A549 (cell line): ENCODE measurements at regions not wholly inside any gene's neighbourhood (a gene's known extent, or its start where the extent isn't known, plus 50 kb on each side); places are given as distances from the start of the nearest gene placed in this dataset.

Experiments used
- BHLHE40 ChIP-seq: IDR thresholded peaks from 2 replicates; pipeline ENCODE4 v1.6.1; 2012; ENCODE audit warnings: low read depth, low read length, inconsistent platforms
- CHD2 ChIP-seq: fragments of 150-350 bp; IDR thresholded peaks from 2 replicates; pipeline ENCODE4 v1.6.1; 2014; ENCODE audit warnings: low read length; ENCODE audit not compliant: partially characterized antibody
- FOSB ChIP-seq: fragments of 250-450 bp; sonication (Bioruptor Pico); IDR thresholded peaks from 2 replicates; pipeline ENCODE4 v1.5.0; 2020; ENCODE audit warnings: mild to moderate bottlenecking, moderate library complexity
- KDM1A ChIP-seq: fragments of 200-600 bp; sonication (generic); IDR thresholded peaks from 2 replicates; pipeline ENCODE4 v1.6.1; 2016; ENCODE audit warnings: low read depth, mild to moderate bottlenecking
- POLR2A ChIP-seq: IDR thresholded peaks from 2 replicates; pipeline ENCODE4 v1.6.1; 2012; ENCODE audit warnings: mild to moderate bottlenecking, low read length
- POLR2AphosphoS2 ChIP-seq: conservative IDR thresholded peaks from 2 replicates; pipeline ENCODE4 v1.6.1; 2012; ENCODE audit warnings: low read length, improper control_type of control experiment, inconsistent platforms
- RAD21 ChIP-seq, 2 experiments: fragments of >200 bp in 1 of 2; sonication (Bioruptor Twin) in 1 of 2; formaldehyde crosslinking in 1 of 2; IDR thresholded peaks in 1 of 2; conservative IDR thresholded peaks in 1 of 2; 2 replicates in 1 of 2; 3 replicates in 1 of 2; pipeline ENCODE4 v1.6.1; 2012 to 2018; ENCODE audit warnings: inconsistent platforms in 1 of 2
- RCOR1 ChIP-seq: fragments of 150-350 bp; IDR thresholded peaks from 2 replicates; pipeline ENCODE4 v1.6.1; 2014; ENCODE audit warnings: antibody characterized with exemption, low read length, low read depth
- RFX5 ChIP-seq: fragments of 450-650 bp; IDR thresholded peaks from 2 replicates; pipeline ENCODE4 v1.7.1; 2014; ENCODE audit warnings: antibody characterized with exemption, mild to moderate bottlenecking, moderate library complexity
- SMC3 ChIP-seq: fragments of >200 bp; sonication (Bioruptor Twin); formaldehyde crosslinking; IDR thresholded peaks from 3 replicates; pipeline ENCODE4 v1.6.1; 2018; ENCODE audit warnings: inconsistent platforms
- TF ChIP-seq, protein P1 (sequence below): fragments of >200 bp; sonication (Bioruptor Twin); formaldehyde crosslinking; IDR thresholded peaks from 3 replicates; pipeline ENCODE4 v1.5.1; 2016

DNA sequence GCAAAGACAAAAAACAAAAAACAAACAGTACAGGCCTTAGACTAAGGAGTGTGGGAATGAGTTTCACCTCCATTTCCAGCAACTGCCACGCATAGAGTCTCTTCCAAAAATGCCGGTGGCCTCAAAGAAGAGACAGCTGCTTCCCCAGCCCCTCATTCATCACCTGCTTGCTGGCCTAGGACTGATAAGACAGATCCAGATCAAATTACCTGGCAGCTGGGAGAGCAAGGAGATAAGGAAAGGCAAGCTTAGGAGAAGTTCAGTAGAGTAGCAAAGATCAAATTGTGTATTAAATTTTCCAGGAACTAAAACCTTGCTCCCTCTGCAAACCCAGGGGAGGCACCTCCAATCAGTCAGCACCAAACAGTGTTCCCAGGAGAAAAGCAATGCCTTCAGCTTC lies 325.8 kb upstream of the CTNNB1 start:
- no peak for TF ChIP-seq RAD21 (conservative IDR thresholded peaks at IDR 0.05 in 1 of 2, IDR thresholded peaks at IDR 0.05 in 1 of 2)
- no peak for TF ChIP-seq POLR2A
- TF ChIP-seq BHLHE40: no peak
- no peak for TF ChIP-seq KDM1A
- no peak for TF ChIP-seq RCOR1
- TF ChIP-seq RFX5: no peak
- TF ChIP-seq FOSB: no peak
- no peak for TF ChIP-seq POLR2AphosphoS2
- TF ChIP-seq, protein P1, sequence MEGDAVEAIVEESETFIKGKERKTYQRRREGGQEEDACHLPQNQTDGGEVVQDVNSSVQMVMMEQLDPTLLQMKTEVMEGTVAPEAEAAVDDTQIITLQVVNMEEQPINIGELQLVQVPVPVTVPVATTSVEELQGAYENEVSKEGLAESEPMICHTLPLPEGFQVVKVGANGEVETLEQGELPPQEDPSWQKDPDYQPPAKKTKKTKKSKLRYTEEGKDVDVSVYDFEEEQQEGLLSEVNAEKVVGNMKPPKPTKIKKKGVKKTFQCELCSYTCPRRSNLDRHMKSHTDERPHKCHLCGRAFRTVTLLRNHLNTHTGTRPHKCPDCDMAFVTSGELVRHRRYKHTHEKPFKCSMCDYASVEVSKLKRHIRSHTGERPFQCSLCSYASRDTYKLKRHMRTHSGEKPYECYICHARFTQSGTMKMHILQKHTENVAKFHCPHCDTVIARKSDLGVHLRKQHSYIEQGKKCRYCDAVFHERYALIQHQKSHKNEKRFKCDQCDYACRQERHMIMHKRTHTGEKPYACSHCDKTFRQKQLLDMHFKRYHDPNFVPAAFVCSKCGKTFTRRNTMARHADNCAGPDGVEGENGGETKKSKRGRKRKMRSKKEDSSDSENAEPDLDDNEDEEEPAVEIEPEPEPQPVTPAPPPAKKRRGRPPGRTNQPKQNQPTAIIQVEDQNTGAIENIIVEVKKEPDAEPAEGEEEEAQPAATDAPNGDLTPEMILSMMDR: no peak
- no peak for TF ChIP-seq CHD2
- no peak for TF ChIP-seq SMC3
